GM23338 (cell line): ENCODE measurements at regions not wholly inside any gene's neighbourhood (a gene's known extent, or its start where the extent isn't known, plus 50 kb on each side); places are given as distances from the start of the nearest gene placed in this dataset.

Experiments used
- ATAC-seq: fragments of 200-7000 bp; cut with Tn5 transposase; 3 replicates; pipeline ENCODE4 v1.9.1; 2020
- DNase-seq: peaks from one replicate; pipeline ENCODE4 v3.0.0-alpha.2; 2015; ENCODE audit warnings: low spot score
- H2AFZ ChIP-seq: fragments of 200-600 bp; sonication (generic); 2 replicates; pipeline ENCODE4 v1.8.0; 2016; ENCODE audit warnings: antibody characterized with exemption, mild to moderate bottlenecking, moderate library complexity
- H3F3A ChIP-seq: fragments of 200-600 bp; sonication (generic); replicated peaks from 2 replicates; pipeline ENCODE4 v1.8.0; 2017; ENCODE audit warnings: antibody characterized with exemption, mixed run types, low read depth
- H3K27ac ChIP-seq: fragments of 200-600 bp; sonication (generic); 2 replicates; pipeline ENCODE4 v1.6.1; 2016; ENCODE audit warnings: low read depth
- H3K27me3 ChIP-seq: fragments of 200-600 bp; sonication (generic); 2 replicates; pipeline ENCODE4 v1.8.0; 2016; ENCODE audit warnings: mild to moderate bottlenecking, mixed run types, moderate library complexity; ENCODE audit not compliant: insufficient read depth
- H3K36me3 ChIP-seq: fragments of 200-600 bp; sonication (generic); 2 replicates; pipeline ENCODE4 v1.8.0; 2016; ENCODE audit warnings: mild to moderate bottlenecking; ENCODE audit not compliant: insufficient read depth
- H3K4me1 ChIP-seq: fragments of 200-600 bp; sonication (generic); 2 replicates; pipeline ENCODE4 v1.8.0; 2016; ENCODE audit warnings: mild to moderate bottlenecking, moderate library complexity; ENCODE audit not compliant: insufficient read depth
- H3K4me2 ChIP-seq: fragments of 200-600 bp; sonication (generic); 2 replicates; pipeline ENCODE4 v1.7.1; 2017; ENCODE audit warnings: mixed run types
- H3K4me3 ChIP-seq: fragments of 200-600 bp; sonication (generic); 2 replicates; pipeline ENCODE4 v1.6.1; 2016; ENCODE audit warnings: mixed run types
- H3K79me2 ChIP-seq: fragments of 200-600 bp; sonication (generic); replicated peaks from 2 replicates; pipeline ENCODE4 v1.8.0; 2017; ENCODE audit warnings: mild to moderate bottlenecking; ENCODE audit not compliant: insufficient read depth
- H3K9me2 ChIP-seq: fragments of 200-600 bp; sonication (generic); 2 replicates; pipeline ENCODE4 v1.8.0; 2017; ENCODE audit not compliant: insufficient read depth
- H4K20me1 ChIP-seq: fragments of 200-600 bp; sonication (generic); replicated peaks from 2 replicates; pipeline ENCODE4 v1.8.0; 2017; ENCODE audit warnings: mild to moderate bottlenecking; ENCODE audit not compliant: insufficient read depth
- H3K27ac Mint-ChIP-seq: 2 replicates; pipeline ENCODE4 v1.8.0; 2020; ENCODE audit warnings: inconsistent platforms, mild to moderate bottlenecking, moderate library complexity, mixed read lengths
- H3K27me3 Mint-ChIP-seq: 3 replicates; pipeline ENCODE4 v1.8.0; 2022; ENCODE audit warnings: low read depth, mild to moderate bottlenecking, moderate library complexity, mixed read lengths, inconsistent platforms; ENCODE audit not compliant: insufficient read depth, poor library complexity
- H3K36me3 Mint-ChIP-seq: 3 replicates; pipeline ENCODE4 v1.8.0; 2021; ENCODE audit warnings: low read depth, mild to moderate bottlenecking, inconsistent platforms, moderate library complexity, mixed read lengths
- H3K4me1 Mint-ChIP-seq: 3 replicates; pipeline ENCODE4 v1.8.0; 2020; ENCODE audit warnings: mild to moderate bottlenecking, inconsistent platforms, mixed read lengths
- H3K4me3 Mint-ChIP-seq: 3 replicates; pipeline ENCODE4 v1.8.0; 2021; ENCODE audit warnings: moderate library complexity, mild to moderate bottlenecking, inconsistent platforms, mixed read lengths
- H3K9me3 Mint-ChIP-seq: 3 replicates; pipeline ENCODE4 v1.8.0; 2020; ENCODE audit warnings: moderate library complexity, mild to moderate bottlenecking, inconsistent platforms, mixed read lengths
- EZH2 ChIP-seq: fragments of 200-600 bp; sonication (generic); IDR thresholded peaks from one replicate; pipeline ENCODE4 v1.8.0; 2017; ENCODE audit warnings: antibody characterized with exemption, mild to moderate bottlenecking, low read depth; ENCODE audit not compliant: unreplicated experiment
- EZH2phosphoT487 ChIP-seq: fragments of 200-600 bp; sonication (generic); IDR thresholded peaks from one replicate; pipeline ENCODE4 v1.8.1; 2018; ENCODE audit warnings: antibody characterized with exemption; ENCODE audit not compliant: unreplicated experiment
- NANOG ChIP-seq: IDR thresholded peaks from 2 replicates; pipeline ENCODE4 v1.6.1; 2016; ENCODE audit warnings: antibody characterized with exemption, borderline replicate concordance
- POLR2AphosphoS5 ChIP-seq: IDR thresholded peaks from 2 replicates; pipeline ENCODE4 v1.6.1; 2016; ENCODE audit warnings: antibody characterized with exemption, low read depth
- REST ChIP-seq: IDR thresholded peaks from one replicate; pipeline ENCODE4 v1.6.1; 2018; ENCODE audit warnings: antibody characterized with exemption; ENCODE audit not compliant: unreplicated experiment
- STAT1 ChIP-seq: IDR thresholded peaks from one replicate; pipeline ENCODE4 v1.6.1; 2016; ENCODE audit warnings: antibody characterized with exemption; ENCODE audit not compliant: unreplicated experiment
- TF ChIP-seq, protein P1 (sequence below): fragments of 250-450 bp; sonication (Bioruptor Pico); IDR thresholded peaks from 2 replicates; pipeline ENCODE4 v1.5.0; 2020; ENCODE audit warnings: mild to moderate bottlenecking, moderate library complexity

- Mint-ChIP-seq H3K27ac (no peak overlapping the region), H3K4me1 (peaks cover 2% of the 10 kb centered on the region; the same call in 2 of the 3 replicates), H3K4me3 (no peak overlapping the region), H3K27me3 (no peaks in the 10 kb centered on the region), H3K36me3 (peaks cover 6% of the 10 kb centered on the region; the same call in 1 of the 3 replicates), H3K9me3 (peaks cover 10% of the 10 kb centered on the region; the same call in 2 of the 3 replicates)
- Histone ChIP-seq H3K79me2 (no peaks in the 10 kb centered on the region), H4K20me1 (no peaks in the 10 kb centered on the region), H3K9me2 (peaks cover 2% of the 10 kb centered on the region; the same call in 1 of the 2 replicates), H3K4me1 (no peaks in the 10 kb centered on the region), H3K36me3 (no peaks in the 10 kb centered on the region), H3K4me2 (no peak overlapping the region), H2AFZ (no peak overlapping the region), H3K27ac (no peak overlapping the region), H3K4me3 (no peak overlapping the region), H3K27me3 (no peaks in the 10 kb centered on the region), H3F3A (no peaks in the 10 kb centered on the region)
- no peak for DNase-seq
- TF ChIP-seq POLR2AphosphoS5 (no peak), EZH2 (no peak), REST (no peak), EZH2phosphoT487 (no peak), NANOG (no peak)
- ATAC-seq = no peak
These were observed 1137.4 kb upstream of the CDH18 start for GRCh38 chr5:21125238-21125983.

DNA sequence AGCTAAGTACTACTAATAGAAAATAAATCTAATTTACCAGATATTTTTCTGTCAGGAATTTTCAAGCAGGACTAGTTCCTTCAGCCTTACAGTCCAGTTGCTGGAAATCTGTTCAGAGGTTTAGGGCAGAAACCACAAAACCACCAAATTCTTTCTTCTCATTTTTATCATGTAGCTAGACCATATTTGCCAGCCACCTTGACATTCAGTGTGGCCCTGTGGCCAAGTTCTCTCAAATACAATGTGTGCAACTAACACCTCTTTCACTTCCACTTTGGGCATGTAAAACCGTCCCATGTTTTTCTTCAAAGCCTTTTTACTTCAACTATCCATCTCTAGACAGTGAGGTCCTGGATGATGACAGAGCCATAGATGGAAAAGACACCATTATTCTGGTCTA lies 1133.2 kb upstream of the CDH18 start:
- H3K36me3 ChIP-seq = no peaks in the 10 kb centered on the region
- no peak overlapping the region for H3K4me3 Mint-ChIP-seq
- peaks cover 10% of the 10 kb centered on the region for H3K4me1 Mint-ChIP-seq
- peak overlapping the region; percentile 53; the same call in 1 of the 2 replicates for H2AFZ ChIP-seq
- no peak overlapping the region for H3K27ac Mint-ChIP-seq
- H3F3A ChIP-seq = no peaks in the 10 kb centered on the region
- TF ChIP-seq, protein P1, sequence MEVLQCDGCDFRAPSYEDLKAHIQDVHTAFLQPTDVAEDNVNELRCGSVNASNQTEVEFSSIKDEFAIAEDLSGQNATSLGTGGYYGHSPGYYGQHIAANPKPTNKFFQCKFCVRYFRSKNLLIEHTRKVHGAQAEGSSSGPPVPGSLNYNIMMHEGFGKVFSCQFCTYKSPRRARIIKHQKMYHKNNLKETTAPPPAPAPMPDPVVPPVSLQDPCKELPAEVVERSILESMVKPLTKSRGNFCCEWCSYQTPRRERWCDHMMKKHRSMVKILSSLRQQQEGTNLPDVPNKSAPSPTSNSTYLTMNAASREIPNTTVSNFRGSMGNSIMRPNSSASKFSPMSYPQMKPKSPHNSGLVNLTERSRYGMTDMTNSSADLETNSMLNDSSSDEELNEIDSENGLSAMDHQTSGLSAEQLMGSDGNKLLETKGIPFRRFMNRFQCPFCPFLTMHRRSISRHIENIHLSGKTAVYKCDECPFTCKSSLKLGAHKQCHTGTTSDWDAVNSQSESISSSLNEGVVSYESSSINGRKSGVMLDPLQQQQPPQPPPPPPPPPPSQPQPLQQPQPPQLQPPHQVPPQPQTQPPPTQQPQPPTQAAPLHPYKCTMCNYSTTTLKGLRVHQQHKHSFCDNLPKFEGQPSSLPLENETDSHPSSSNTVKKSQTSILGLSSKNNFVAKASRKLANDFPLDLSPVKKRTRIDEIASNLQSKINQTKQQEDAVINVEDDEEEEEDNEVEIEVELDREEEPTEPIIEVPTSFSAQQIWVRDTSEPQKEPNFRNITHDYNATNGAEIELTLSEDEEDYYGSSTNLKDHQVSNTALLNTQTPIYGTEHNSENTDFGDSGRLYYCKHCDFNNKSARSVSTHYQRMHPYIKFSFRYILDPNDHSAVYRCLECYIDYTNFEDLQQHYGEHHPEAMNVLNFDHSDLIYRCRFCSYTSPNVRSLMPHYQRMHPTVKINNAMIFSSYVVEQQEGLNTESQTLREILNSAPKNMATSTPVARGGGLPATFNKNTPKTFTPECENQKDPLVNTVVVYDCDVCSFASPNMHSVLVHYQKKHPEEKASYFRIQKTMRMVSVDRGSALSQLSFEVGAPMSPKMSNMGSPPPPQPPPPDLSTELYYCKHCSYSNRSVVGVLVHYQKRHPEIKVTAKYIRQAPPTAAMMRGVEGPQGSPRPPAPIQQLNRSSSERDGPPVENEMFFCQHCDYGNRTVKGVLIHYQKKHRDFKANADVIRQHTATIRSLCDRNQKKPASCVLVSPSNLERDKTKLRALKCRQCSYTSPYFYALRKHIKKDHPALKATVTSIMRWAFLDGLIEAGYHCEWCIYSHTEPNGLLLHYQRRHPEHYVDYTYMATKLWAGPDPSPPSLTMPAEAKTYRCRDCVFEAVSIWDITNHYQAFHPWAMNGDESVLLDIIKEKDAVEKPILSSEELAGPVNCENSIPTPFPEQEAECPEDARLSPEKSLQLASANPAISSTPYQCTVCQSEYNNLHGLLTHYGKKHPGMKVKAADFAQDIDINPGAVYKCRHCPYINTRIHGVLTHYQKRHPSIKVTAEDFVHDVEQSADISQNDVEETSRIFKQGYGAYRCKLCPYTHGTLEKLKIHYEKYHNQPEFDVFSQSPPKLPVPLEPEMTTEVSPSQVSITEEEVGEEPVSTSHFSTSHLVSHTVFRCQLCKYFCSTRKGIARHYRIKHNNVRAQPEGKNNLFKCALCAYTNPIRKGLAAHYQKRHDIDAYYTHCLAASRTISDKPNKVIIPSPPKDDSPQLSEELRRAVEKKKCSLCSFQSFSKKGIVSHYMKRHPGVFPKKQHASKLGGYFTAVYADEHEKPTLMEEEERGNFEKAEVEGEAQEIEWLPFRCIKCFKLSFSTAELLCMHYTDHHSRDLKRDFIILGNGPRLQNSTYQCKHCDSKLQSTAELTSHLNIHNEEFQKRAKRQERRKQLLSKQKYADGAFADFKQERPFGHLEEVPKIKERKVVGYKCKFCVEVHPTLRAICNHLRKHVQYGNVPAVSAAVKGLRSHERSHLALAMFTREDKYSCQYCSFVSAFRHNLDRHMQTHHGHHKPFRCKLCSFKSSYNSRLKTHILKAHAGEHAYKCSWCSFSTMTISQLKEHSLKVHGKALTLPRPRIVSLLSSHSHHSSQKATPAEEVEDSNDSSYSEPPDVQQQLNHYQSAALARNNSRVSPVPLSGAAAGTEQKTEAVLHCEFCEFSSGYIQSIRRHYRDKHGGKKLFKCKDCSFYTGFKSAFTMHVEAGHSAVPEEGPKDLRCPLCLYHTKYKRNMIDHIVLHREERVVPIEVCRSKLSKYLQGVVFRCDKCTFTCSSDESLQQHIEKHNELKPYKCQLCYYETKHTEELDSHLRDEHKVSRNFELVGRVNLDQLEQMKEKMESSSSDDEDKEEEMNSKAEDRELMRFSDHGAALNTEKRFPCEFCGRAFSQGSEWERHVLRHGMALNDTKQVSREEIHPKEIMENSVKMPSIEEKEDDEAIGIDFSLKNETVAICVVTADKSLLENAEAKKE (CRISPR knock-in tag) = no peak
- TF ChIP-seq STAT1 = no peak
- peaks cover 6% of the 10 kb centered on the region for H3K27me3 Mint-ChIP-seq
- H3K4me2 ChIP-seq = no peak overlapping the region
- H3K27ac ChIP-seq = no peak overlapping the region
- H3K36me3 Mint-ChIP-seq = peaks cover 6% of the 10 kb centered on the region; the same call in 1 of the 3 replicates
- peaks cover 5% of the 10 kb centered on the region; the same call in 1 of the 2 replicates for H3K4me1 ChIP-seq
- H3K9me2 ChIP-seq = peaks cover 7% of the 10 kb centered on the region; the same call in 1 of the 2 replicates
- no peaks in the 10 kb centered on the region for H3K79me2 ChIP-seq
- H3K4me3 ChIP-seq = no peak overlapping the region
- no peak for DNase-seq
- no peaks in the 10 kb centered on the region for H4K20me1 ChIP-seq
- no peaks in the 10 kb centered on the region for H3K27me3 ChIP-seq
- ATAC-seq = no peak
- peaks cover 10% of the 10 kb centered on the region; the same call in 2 of the 3 replicates for H3K9me3 Mint-ChIP-seq
